ENCODE measurements at regions not wholly inside any gene's neighbourhood (a gene's known extent, or its start where the extent isn't known, plus 50 kb on each side); places are given as distances from the start of the nearest gene placed in this dataset.

DNA sequence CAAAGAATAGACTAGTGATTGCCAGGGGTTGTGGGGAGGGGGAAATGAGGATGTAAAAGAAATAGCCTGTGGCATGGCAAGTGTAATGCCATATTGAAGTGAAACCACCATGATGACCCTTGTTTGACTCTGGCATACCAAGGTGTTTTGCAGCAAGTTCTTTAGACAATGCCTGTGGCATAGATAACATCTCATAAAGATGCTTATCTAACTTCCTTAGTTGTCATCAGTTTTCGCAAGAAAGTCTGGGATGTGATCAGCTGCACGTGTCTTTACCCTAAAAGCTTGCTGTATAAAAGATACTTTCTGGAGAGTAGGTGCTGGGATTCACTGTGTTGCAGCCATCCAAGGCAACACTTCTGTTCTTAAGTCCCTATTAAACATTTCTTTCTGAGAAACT is 176.1 kb upstream of the MAGEB16 start:
- TF ChIP-seq, protein P1, sequence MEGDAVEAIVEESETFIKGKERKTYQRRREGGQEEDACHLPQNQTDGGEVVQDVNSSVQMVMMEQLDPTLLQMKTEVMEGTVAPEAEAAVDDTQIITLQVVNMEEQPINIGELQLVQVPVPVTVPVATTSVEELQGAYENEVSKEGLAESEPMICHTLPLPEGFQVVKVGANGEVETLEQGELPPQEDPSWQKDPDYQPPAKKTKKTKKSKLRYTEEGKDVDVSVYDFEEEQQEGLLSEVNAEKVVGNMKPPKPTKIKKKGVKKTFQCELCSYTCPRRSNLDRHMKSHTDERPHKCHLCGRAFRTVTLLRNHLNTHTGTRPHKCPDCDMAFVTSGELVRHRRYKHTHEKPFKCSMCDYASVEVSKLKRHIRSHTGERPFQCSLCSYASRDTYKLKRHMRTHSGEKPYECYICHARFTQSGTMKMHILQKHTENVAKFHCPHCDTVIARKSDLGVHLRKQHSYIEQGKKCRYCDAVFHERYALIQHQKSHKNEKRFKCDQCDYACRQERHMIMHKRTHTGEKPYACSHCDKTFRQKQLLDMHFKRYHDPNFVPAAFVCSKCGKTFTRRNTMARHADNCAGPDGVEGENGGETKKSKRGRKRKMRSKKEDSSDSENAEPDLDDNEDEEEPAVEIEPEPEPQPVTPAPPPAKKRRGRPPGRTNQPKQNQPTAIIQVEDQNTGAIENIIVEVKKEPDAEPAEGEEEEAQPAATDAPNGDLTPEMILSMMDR (IDR thresholded peaks at IDR 0.05; ENCODE audit: low read depth, low read length): no peak
- TF ChIP-seq EZH2phosphoT487 (IDR thresholded peaks at IDR 0.05; ENCODE audit: low read depth): no peak

Data from OCI-LY3 (cell line).